ENCODE measurements at regions not wholly inside any gene's neighbourhood (a gene's known extent, or its start where the extent isn't known, plus 50 kb on each side); places are given as distances from the start of the nearest gene placed in this dataset.
"Not testable (repeated sequence)": the region's sequence is repeated elsewhere in the genome, so short reads cannot be mapped to it uniquely, and the experiment has no call there.

GRCh38 chr3:72085036-72085435, 300.1 kb upstream of the PROK2 start:
- no peaks in the 10 kb centered on the region for H3K4me1 ChIP-seq (ENCODE audit: control insufficient read depth, insufficient read depth, low read length, poor library complexity, severe bottlenecking)
- H3K9me3 ChIP-seq (ENCODE audit: control insufficient read depth, low read length): peaks cover 3% of the 10 kb centered on the region
- no peak overlapping the region for H3K4me3 ChIP-seq (ENCODE audit: extremely low read depth, insufficient read depth, low read length, poor library complexity, severe bottlenecking)
- WGBS, 2 experiments (ENCODE audit: insufficient coverage in 2 of 2): 93 to 97% methylated on average over 4 to 6 of the region's 6 CpGs
- no peaks in the 10 kb centered on the region for H3K36me3 ChIP-seq (ENCODE audit: control insufficient read depth, insufficient read depth, low read length)
- H3K27ac ChIP-seq (ENCODE audit: low read depth, low read length, severe bottlenecking): no peak overlapping the region

GRCh38 chr3:72082776-72083462, 298.0 kb upstream of the PROK2 start:
- 49 to 70% methylated on average over 5 of the region's 10 CpGs for WGBS, 2 experiments (ENCODE audit: insufficient coverage in 2 of 2)
- H3K27ac ChIP-seq (ENCODE audit: low read depth, low read length, severe bottlenecking): no peak overlapping the region

GRCh38 chr3:72082186-72082715, 297.3 kb upstream of the PROK2 start:
- no peaks in the 10 kb centered on the region for H3K4me1 ChIP-seq (ENCODE audit: control insufficient read depth, insufficient read depth, low read length, poor library complexity, severe bottlenecking)
- no peaks in the 10 kb centered on the region for H3K36me3 ChIP-seq (ENCODE audit: control insufficient read depth, insufficient read depth, low read length)
- peaks cover 3% of the 10 kb centered on the region for H3K9me3 ChIP-seq (ENCODE audit: control insufficient read depth, low read length)
- 65 to 79% methylated on average over 7 to 8 of the region's 8 CpGs for WGBS, 2 experiments (ENCODE audit: insufficient coverage in 2 of 2)
- H3K4me3 ChIP-seq (ENCODE audit: extremely low read depth, insufficient read depth, low read length, poor library complexity, severe bottlenecking): no peak overlapping the region
- peak overlapping the region; percentile 12 for H3K27ac ChIP-seq (ENCODE audit: low read depth, low read length, severe bottlenecking)

More at GRCh38 chr3:72082776-72083462, 298.0 kb upstream of the PROK2 start:
- no peaks in the 10 kb centered on the region for H3K36me3 ChIP-seq (ENCODE audit: control insufficient read depth, insufficient read depth, low read length)
- peaks cover 3% of the 10 kb centered on the region for H3K9me3 ChIP-seq (ENCODE audit: control insufficient read depth, low read length)
- H3K4me3 ChIP-seq (ENCODE audit: extremely low read depth, insufficient read depth, low read length, poor library complexity, severe bottlenecking): no peak overlapping the region
- no peaks in the 10 kb centered on the region for H3K4me1 ChIP-seq (ENCODE audit: control insufficient read depth, insufficient read depth, low read length, poor library complexity, severe bottlenecking)

- Histone ChIP-seq H3K4me1 (ENCODE audit: control insufficient read depth, insufficient read depth, low read length, poor library complexity, severe bottlenecking) (no peaks in the 10 kb centered on the region), H3K9me3 (ENCODE audit: control insufficient read depth, low read length) (peaks cover 8% of the 10 kb centered on the region), H3K4me3 (ENCODE audit: extremely low read depth, insufficient read depth, low read length, poor library complexity, severe bottlenecking) (no peak overlapping the region), H3K27ac (ENCODE audit: low read depth, low read length, severe bottlenecking) (peak overlapping the region; percentile 12), H3K36me3 (ENCODE audit: control insufficient read depth, insufficient read depth, low read length) (no peaks in the 10 kb centered on the region)
- WGBS, 2 experiments (ENCODE audit: insufficient coverage in 2 of 2): 97% methylated on average over 6 of the region's 6 CpGs; no CpG with 5 or more reads in 1 of the 2 experiments
Observed at GRCh38 chr3:72081471-72082185, 296.7 kb upstream of the PROK2 start.

- 90 to 94% methylated on average over 3 to 4 of the region's 5 CpGs for WGBS, 2 experiments (ENCODE audit: insufficient coverage in 2 of 2)
- no peaks in the 10 kb centered on the region for H3K36me3 ChIP-seq (ENCODE audit: control insufficient read depth, insufficient read depth, low read length)
- peaks cover 14% of the 10 kb centered on the region for H3K9me3 ChIP-seq (ENCODE audit: control insufficient read depth, low read length)
- H3K4me1 ChIP-seq (ENCODE audit: control insufficient read depth, insufficient read depth, low read length, poor library complexity, severe bottlenecking): no peaks in the 10 kb centered on the region
- H3K4me3 ChIP-seq (ENCODE audit: extremely low read depth, insufficient read depth, low read length, poor library complexity, severe bottlenecking): no peak overlapping the region
- H3K27ac ChIP-seq (ENCODE audit: low read depth, low read length, severe bottlenecking): no peak overlapping the region
Observed at GRCh38 chr3:72080800-72081199, 295.9 kb upstream of the PROK2 start.

- WGBS, 2 experiments (ENCODE audit: insufficient coverage in 2 of 2): no CpG with 5 or more reads among the region's 3 CpGs
- peaks cover 22% of the 10 kb centered on the region for H3K9me3 ChIP-seq (ENCODE audit: control insufficient read depth, low read length)
- no peaks in the 10 kb centered on the region for H3K36me3 ChIP-seq (ENCODE audit: control insufficient read depth, insufficient read depth, low read length)
Observed at GRCh38 chr3:72080095-72080494, 295.1 kb upstream of the PROK2 start.

GRCh38 chr3:72079369-72079872, 294.5 kb upstream of the PROK2 start:
- no peak overlapping the region for H3K4me3 ChIP-seq (ENCODE audit: extremely low read depth, insufficient read depth, low read length, poor library complexity, severe bottlenecking)
- H3K36me3 ChIP-seq (ENCODE audit: control insufficient read depth, insufficient read depth, low read length): no peaks in the 10 kb centered on the region
- H3K9me3 ChIP-seq (ENCODE audit: control insufficient read depth, low read length): peaks cover 26% of the 10 kb centered on the region
- no peak overlapping the region for H3K27ac ChIP-seq (ENCODE audit: low read depth, low read length, severe bottlenecking)
- WGBS, 2 experiments (ENCODE audit: insufficient coverage in 2 of 2): 86% methylated on average over 1 of the region's 2 CpGs; no CpG with 5 or more reads in 1 of the 2 experiments
- no peaks in the 10 kb centered on the region for H3K4me1 ChIP-seq (ENCODE audit: control insufficient read depth, insufficient read depth, low read length, poor library complexity, severe bottlenecking)

More at GRCh38 chr3:72080095-72080494, 295.1 kb upstream of the PROK2 start:
- Histone ChIP-seq H3K4me1 (ENCODE audit: control insufficient read depth, insufficient read depth, low read length, poor library complexity, severe bottlenecking) (no peaks in the 10 kb centered on the region), H3K4me3 (ENCODE audit: extremely low read depth, insufficient read depth, low read length, poor library complexity, severe bottlenecking) (no peak overlapping the region), H3K27ac (ENCODE audit: low read depth, low read length, severe bottlenecking) (no peak overlapping the region)

- WGBS, 2 experiments (ENCODE audit: insufficient coverage in 2 of 2): no CpG with 5 or more reads among the region's 2 CpGs
- Histone ChIP-seq H3K9me3 (ENCODE audit: control insufficient read depth, low read length) (peaks cover 28% of the 10 kb centered on the region), H3K4me3 (ENCODE audit: extremely low read depth, insufficient read depth, low read length, poor library complexity, severe bottlenecking) (no peak overlapping the region)
Observed at GRCh38 chr3:72078676-72079368, 293.9 kb upstream of the PROK2 start.

GRCh38 chr3:72077473-72078259, 292.7 kb upstream of the PROK2 start:
- no peaks in the 10 kb centered on the region for H3K36me3 ChIP-seq (ENCODE audit: control insufficient read depth, insufficient read depth, low read length)

More at GRCh38 chr3:72078676-72079368, 293.9 kb upstream of the PROK2 start:
- no peak overlapping the region for H3K27ac ChIP-seq (ENCODE audit: low read depth, low read length, severe bottlenecking)
- H3K36me3 ChIP-seq (ENCODE audit: control insufficient read depth, insufficient read depth, low read length): no peaks in the 10 kb centered on the region
- no peaks in the 10 kb centered on the region for H3K4me1 ChIP-seq (ENCODE audit: control insufficient read depth, insufficient read depth, low read length, poor library complexity, severe bottlenecking)

GRCh38 chr3:72075848-72076247, 290.9 kb upstream of the PROK2 start:
- not testable (repeated sequence) for H3K4me3 ChIP-seq (ENCODE audit: extremely low read depth, insufficient read depth, low read length, poor library complexity, severe bottlenecking); H3K4me1 ChIP-seq (ENCODE audit: control insufficient read depth, insufficient read depth, low read length, poor library complexity, severe bottlenecking); H3K27ac ChIP-seq (ENCODE audit: low read depth, low read length, severe bottlenecking); H3K36me3 ChIP-seq (ENCODE audit: control insufficient read depth, insufficient read depth, low read length)
- peaks cover 29% of the 10 kb centered on the region for H3K9me3 ChIP-seq (ENCODE audit: control insufficient read depth, low read length)
- 83 to 84% methylated on average over 7 of the region's 7 CpGs for WGBS, 2 experiments (ENCODE audit: insufficient coverage in 2 of 2)

More at GRCh38 chr3:72077473-72078259, 292.7 kb upstream of the PROK2 start:
- no peaks in the 10 kb centered on the region for H3K4me1 ChIP-seq (ENCODE audit: control insufficient read depth, insufficient read depth, low read length, poor library complexity, severe bottlenecking)
- no peak overlapping the region for H3K27ac ChIP-seq (ENCODE audit: low read depth, low read length, severe bottlenecking)
- H3K4me3 ChIP-seq (ENCODE audit: extremely low read depth, insufficient read depth, low read length, poor library complexity, severe bottlenecking): no peak overlapping the region
- 92 to 100% methylated on average over 6 of the region's 6 CpGs for WGBS, 2 experiments (ENCODE audit: insufficient coverage in 2 of 2)
- peaks cover 29% of the 10 kb centered on the region for H3K9me3 ChIP-seq (ENCODE audit: control insufficient read depth, low read length)
